Ascending aorta (tissue), 2 donors: ENCODE measurements at regions not wholly inside any gene's neighbourhood (a gene's known extent, or its start where the extent isn't known, plus 50 kb on each side); places are given as distances from the start of the nearest gene placed in this dataset.

ENCODE experiments used
- DNase-seq, 2 donors: peaks; one replicate each; pipeline ENCODE4 v3.0.0-alpha.2; 2019; ENCODE audit warnings: low spot score in 2 of 2
- H3K27ac ChIP-seq, 2 donors: fragments of 200-600 bp; sonication (generic); one replicate each; pipeline ENCODE4 v1.5.1; 2016 to 2017; ENCODE audit warnings: mild to moderate bottlenecking in 1 of 2
- H3K27me3 ChIP-seq: fragments of 200-600 bp; sonication (generic); one replicate; pipeline ENCODE4 v1.5.1; 2017
- H3K36me3 ChIP-seq, 2 donors: fragments of 200-600 bp; sonication (generic); one replicate each; pipeline ENCODE4 v1.5.1; 2016
- H3K4me1 ChIP-seq, 2 donors: fragments of 200-600 bp; sonication (generic); one replicate each; pipeline ENCODE4 v1.5.1; 2016 to 2017; ENCODE audit warnings: mild to moderate bottlenecking in 1 of 2
- H3K4me3 ChIP-seq, 2 donors: fragments of 200-600 bp; sonication (generic); one replicate each; pipeline ENCODE4 v1.5.1; 2016 to 2017; ENCODE audit warnings: mild to moderate bottlenecking in 1 of 2
- H3K9me3 ChIP-seq, 2 donors: fragments of 200-600 bp; sonication (generic); one replicate each; pipeline ENCODE4 v1.5.1; 2016
- intact Hi-C: fragments of 100-400 bp; cut with DNase I; formaldehyde crosslinking; loops from one replicate; pipeline ENCODE4 v1.15.1; 2023
- TF ChIP-seq, protein P1 (sequence below), 3 experiments: fragments of 200-600 bp in 2 of 3; fragments of 450-650 bp in 1 of 3; sonication (generic) in 2 of 3; IDR thresholded peaks; one replicate each; pipeline ENCODE4 v1.5.1; 2016 to 2019; ENCODE audit warnings: antibody characterized with exemption in 3 of 3, mild to moderate bottlenecking in 1 of 3, moderate library complexity in 1 of 3

- TF ChIP-seq, protein P1, sequence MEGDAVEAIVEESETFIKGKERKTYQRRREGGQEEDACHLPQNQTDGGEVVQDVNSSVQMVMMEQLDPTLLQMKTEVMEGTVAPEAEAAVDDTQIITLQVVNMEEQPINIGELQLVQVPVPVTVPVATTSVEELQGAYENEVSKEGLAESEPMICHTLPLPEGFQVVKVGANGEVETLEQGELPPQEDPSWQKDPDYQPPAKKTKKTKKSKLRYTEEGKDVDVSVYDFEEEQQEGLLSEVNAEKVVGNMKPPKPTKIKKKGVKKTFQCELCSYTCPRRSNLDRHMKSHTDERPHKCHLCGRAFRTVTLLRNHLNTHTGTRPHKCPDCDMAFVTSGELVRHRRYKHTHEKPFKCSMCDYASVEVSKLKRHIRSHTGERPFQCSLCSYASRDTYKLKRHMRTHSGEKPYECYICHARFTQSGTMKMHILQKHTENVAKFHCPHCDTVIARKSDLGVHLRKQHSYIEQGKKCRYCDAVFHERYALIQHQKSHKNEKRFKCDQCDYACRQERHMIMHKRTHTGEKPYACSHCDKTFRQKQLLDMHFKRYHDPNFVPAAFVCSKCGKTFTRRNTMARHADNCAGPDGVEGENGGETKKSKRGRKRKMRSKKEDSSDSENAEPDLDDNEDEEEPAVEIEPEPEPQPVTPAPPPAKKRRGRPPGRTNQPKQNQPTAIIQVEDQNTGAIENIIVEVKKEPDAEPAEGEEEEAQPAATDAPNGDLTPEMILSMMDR (IDR thresholded peaks at IDR 0.05): no peak
- no peaks in the 10 kb centered on the region for H3K9me3 ChIP-seq
- no peaks in the 10 kb centered on the region for H3K27me3 ChIP-seq
- no peaks in the 10 kb centered on the region for H3K36me3 ChIP-seq
- peaks cover 4 to 30% of the 10 kb centered on the region in 2 donors for H3K4me1 ChIP-seq
- intact Hi-C loops: loop anchor here (5.0 kb wide), 1 partner anchor 94 kb away; no protein-coding TSS in a partner anchor
- H3K4me3 ChIP-seq: no peak overlapping the region
- DNase-seq: no peak
- H3K27ac ChIP-seq: no peak overlapping the region
Measured at GRCh38 chr2:15731213-15731888, 139.7 kb downstream of the DDX1 start.

DNA sequence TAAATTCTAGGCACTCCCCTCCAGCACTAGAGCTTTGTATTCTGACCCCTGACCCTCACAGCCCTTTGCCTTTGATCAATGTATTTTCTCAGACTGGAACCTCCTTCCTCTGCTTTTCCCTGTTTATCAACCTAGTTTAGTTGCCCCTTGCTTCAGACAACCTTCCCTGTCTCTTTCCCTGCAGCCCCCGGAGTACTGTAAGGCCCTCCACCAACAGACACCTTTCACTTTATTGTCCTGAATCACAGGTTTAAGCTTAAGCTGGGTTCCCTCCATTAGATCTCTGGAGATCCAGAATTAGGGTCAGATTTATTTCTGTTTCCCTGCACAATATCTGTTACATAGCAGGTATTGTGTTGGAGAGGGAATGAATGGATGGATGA is 140.2 kb downstream of the DDX1 start:
- Histone ChIP-seq H3K4me1 (peaks cover 4 to 30% of the 10 kb centered on the region in 2 donors), H3K27ac (no peak overlapping the region), H3K4me3 (no peak overlapping the region), H3K27me3 (no peaks in the 10 kb centered on the region), H3K36me3 (no peaks in the 10 kb centered on the region), H3K9me3 (no peaks in the 10 kb centered on the region)
- DNase-seq: no peak
- intact Hi-C loops: loop anchor here (5.0 kb wide), 1 partner anchor 95 kb away; no protein-coding TSS in a partner anchor
- TF ChIP-seq, protein P1 (IDR thresholded peaks at IDR 0.05): no peak

DNA sequence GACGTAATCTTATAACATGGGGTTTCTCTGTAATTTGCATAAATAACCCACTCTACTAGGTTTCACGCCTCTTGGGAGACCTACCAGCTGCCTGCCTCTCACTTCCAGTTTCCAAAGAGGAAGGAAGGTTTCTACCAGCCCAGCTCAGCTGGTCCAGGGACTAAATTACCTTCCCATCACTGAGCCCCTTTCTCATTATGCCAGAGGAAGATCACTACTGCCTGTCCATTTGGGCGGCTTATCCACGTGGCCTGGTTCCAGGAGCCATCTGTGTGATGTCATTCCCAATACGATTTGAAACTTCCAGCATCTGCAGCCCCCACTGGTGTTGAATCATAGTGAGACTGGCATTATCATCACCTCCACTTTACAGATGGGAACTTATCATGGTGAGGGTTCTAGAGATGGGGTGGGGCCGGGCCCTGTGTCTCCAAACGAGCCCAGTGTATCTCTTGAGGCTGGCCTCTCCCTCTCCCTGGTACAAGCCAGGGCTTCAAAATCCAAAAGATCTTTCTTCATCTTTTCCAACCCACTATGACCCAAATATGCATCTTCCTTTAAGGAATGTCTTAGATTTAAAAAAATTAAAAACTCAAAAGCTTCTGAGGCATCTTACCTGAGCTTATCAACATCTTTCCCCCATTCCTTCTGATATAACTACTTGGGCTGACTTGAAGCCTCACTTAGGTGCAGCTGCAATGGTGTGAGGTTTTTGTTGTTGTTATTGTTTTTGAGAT is 140.8 kb downstream of the DDX1 start:
- DNase-seq: no peak
- no peak overlapping the region for H3K4me3 ChIP-seq
- intact Hi-C loops: loop anchor here (5.0 kb wide), 1 partner anchor 95 kb away; no protein-coding TSS in a partner anchor
- no peaks in the 10 kb centered on the region for H3K36me3 ChIP-seq
- no peak overlapping the region for H3K27ac ChIP-seq
- peaks cover 4 to 30% of the 10 kb centered on the region in 2 donors for H3K4me1 ChIP-seq
- TF ChIP-seq, protein P1 (IDR thresholded peaks at IDR 0.05): no peak
- H3K9me3 ChIP-seq: no peaks in the 10 kb centered on the region
- H3K27me3 ChIP-seq: no peaks in the 10 kb centered on the region

GRCh38 chr2:15733867-15734673 is 142.4 kb downstream of the DDX1 start:
- Histone ChIP-seq H3K9me3 (no peaks in the 10 kb centered on the region), H3K27me3 (no peaks in the 10 kb centered on the region), H3K4me3 (peak overlapping the region; percentile 28 to 40), H3K36me3 (no peaks in the 10 kb centered on the region), H3K27ac (peak overlapping the region in 1 of 2 donors; percentile 6), H3K4me1 (peaks cover 4 to 30% of the 10 kb centered on the region in 2 donors)
- no peak for DNase-seq
- intact Hi-C loops: loop anchor here (5.0 kb wide), 1 partner anchor 97 kb away; no protein-coding TSS in a partner anchor
- TF ChIP-seq, protein P1 (IDR thresholded peaks at IDR 0.05): no peak

- no peak for DNase-seq
- Histone ChIP-seq H3K27me3 (no peaks in the 10 kb centered on the region), H3K4me1 (peaks cover 4 to 30% of the 10 kb centered on the region in 2 donors), H3K27ac (no peak overlapping the region), H3K9me3 (no peaks in the 10 kb centered on the region), H3K4me3 (peak overlapping the region in 1 of 2 donors; percentile 40), H3K36me3 (no peaks in the 10 kb centered on the region)
- intact Hi-C loops: loop anchor here (5.0 kb wide), 1 partner anchor 98 kb away; no protein-coding TSS in a partner anchor
- TF ChIP-seq, protein P1 (IDR thresholded peaks at IDR 0.05): no peak
Measured at GRCh38 chr2:15734674-15735483, 143.2 kb downstream of the DDX1 start.
